GM23338 (cell line): ENCODE measurements at regions not wholly inside any gene's neighbourhood (a gene's known extent, or its start where the extent isn't known, plus 50 kb on each side); places are given as distances from the start of the nearest gene placed in this dataset.

Experiments
- ATAC-seq: fragments of 200-7000 bp; cut with Tn5 transposase; 3 replicates; pipeline ENCODE4 v1.9.1; 2020
- DNase-seq: peaks from one replicate; pipeline ENCODE4 v3.0.0-alpha.2; 2015; ENCODE audit warnings: low spot score
- H2AFZ ChIP-seq: fragments of 200-600 bp; sonication (generic); 2 replicates; pipeline ENCODE4 v1.8.0; 2016; ENCODE audit warnings: antibody characterized with exemption, mild to moderate bottlenecking, moderate library complexity
- H3F3A ChIP-seq: fragments of 200-600 bp; sonication (generic); replicated peaks from 2 replicates; pipeline ENCODE4 v1.8.0; 2017; ENCODE audit warnings: antibody characterized with exemption, mixed run types, low read depth
- H3K27ac ChIP-seq: fragments of 200-600 bp; sonication (generic); 2 replicates; pipeline ENCODE4 v1.6.1; 2016; ENCODE audit warnings: low read depth
- H3K27me3 ChIP-seq: fragments of 200-600 bp; sonication (generic); 2 replicates; pipeline ENCODE4 v1.8.0; 2016; ENCODE audit warnings: mild to moderate bottlenecking, mixed run types, moderate library complexity; ENCODE audit not compliant: insufficient read depth
- H3K36me3 ChIP-seq: fragments of 200-600 bp; sonication (generic); 2 replicates; pipeline ENCODE4 v1.8.0; 2016; ENCODE audit warnings: mild to moderate bottlenecking; ENCODE audit not compliant: insufficient read depth
- H3K4me1 ChIP-seq: fragments of 200-600 bp; sonication (generic); 2 replicates; pipeline ENCODE4 v1.8.0; 2016; ENCODE audit warnings: mild to moderate bottlenecking, moderate library complexity; ENCODE audit not compliant: insufficient read depth
- H3K4me2 ChIP-seq: fragments of 200-600 bp; sonication (generic); 2 replicates; pipeline ENCODE4 v1.7.1; 2017; ENCODE audit warnings: mixed run types
- H3K4me3 ChIP-seq: fragments of 200-600 bp; sonication (generic); 2 replicates; pipeline ENCODE4 v1.6.1; 2016; ENCODE audit warnings: mixed run types
- H3K79me2 ChIP-seq: fragments of 200-600 bp; sonication (generic); replicated peaks from 2 replicates; pipeline ENCODE4 v1.8.0; 2017; ENCODE audit warnings: mild to moderate bottlenecking; ENCODE audit not compliant: insufficient read depth
- H3K9me2 ChIP-seq: fragments of 200-600 bp; sonication (generic); 2 replicates; pipeline ENCODE4 v1.8.0; 2017; ENCODE audit not compliant: insufficient read depth
- H4K20me1 ChIP-seq: fragments of 200-600 bp; sonication (generic); replicated peaks from 2 replicates; pipeline ENCODE4 v1.8.0; 2017; ENCODE audit warnings: mild to moderate bottlenecking; ENCODE audit not compliant: insufficient read depth
- H3K27ac Mint-ChIP-seq: 2 replicates; pipeline ENCODE4 v1.8.0; 2020; ENCODE audit warnings: inconsistent platforms, mild to moderate bottlenecking, moderate library complexity, mixed read lengths
- H3K27me3 Mint-ChIP-seq: 3 replicates; pipeline ENCODE4 v1.8.0; 2022; ENCODE audit warnings: low read depth, mild to moderate bottlenecking, moderate library complexity, mixed read lengths, inconsistent platforms; ENCODE audit not compliant: insufficient read depth, poor library complexity
- H3K36me3 Mint-ChIP-seq: 3 replicates; pipeline ENCODE4 v1.8.0; 2021; ENCODE audit warnings: low read depth, mild to moderate bottlenecking, inconsistent platforms, moderate library complexity, mixed read lengths
- H3K4me1 Mint-ChIP-seq: 3 replicates; pipeline ENCODE4 v1.8.0; 2020; ENCODE audit warnings: mild to moderate bottlenecking, inconsistent platforms, mixed read lengths
- H3K4me3 Mint-ChIP-seq: 3 replicates; pipeline ENCODE4 v1.8.0; 2021; ENCODE audit warnings: moderate library complexity, mild to moderate bottlenecking, inconsistent platforms, mixed read lengths
- H3K9me3 Mint-ChIP-seq: 3 replicates; pipeline ENCODE4 v1.8.0; 2020; ENCODE audit warnings: moderate library complexity, mild to moderate bottlenecking, inconsistent platforms, mixed read lengths
- CTCF ChIP-seq, 2 experiments: fragments of 200-600 bp in 1 of 2; sonication (generic) in 1 of 2; conservative IDR thresholded peaks; 2 replicates each; pipeline versions ENCODE4 v1.5.1 to v1.6.1; 2016 to 2017; ENCODE audit warnings: antibody characterized with exemption in 2 of 2, low read depth in 2 of 2, mild to moderate bottlenecking in 2 of 2, moderate library complexity in 1 of 2
- ETS1 ChIP-seq: IDR thresholded peaks from 2 replicates; pipeline ENCODE4 v1.6.1; 2016; ENCODE audit warnings: antibody characterized with exemption
- EZH2 ChIP-seq: fragments of 200-600 bp; sonication (generic); IDR thresholded peaks from one replicate; pipeline ENCODE4 v1.8.0; 2017; ENCODE audit warnings: antibody characterized with exemption, mild to moderate bottlenecking, low read depth; ENCODE audit not compliant: unreplicated experiment
- EZH2phosphoT487 ChIP-seq: fragments of 200-600 bp; sonication (generic); IDR thresholded peaks from one replicate; pipeline ENCODE4 v1.8.1; 2018; ENCODE audit warnings: antibody characterized with exemption; ENCODE audit not compliant: unreplicated experiment
- NANOG ChIP-seq: IDR thresholded peaks from 2 replicates; pipeline ENCODE4 v1.6.1; 2016; ENCODE audit warnings: antibody characterized with exemption, borderline replicate concordance
- POLR2AphosphoS5 ChIP-seq: IDR thresholded peaks from 2 replicates; pipeline ENCODE4 v1.6.1; 2016; ENCODE audit warnings: antibody characterized with exemption, low read depth
- REST ChIP-seq: IDR thresholded peaks from one replicate; pipeline ENCODE4 v1.6.1; 2018; ENCODE audit warnings: antibody characterized with exemption; ENCODE audit not compliant: unreplicated experiment
- STAT1 ChIP-seq: IDR thresholded peaks from one replicate; pipeline ENCODE4 v1.6.1; 2016; ENCODE audit warnings: antibody characterized with exemption; ENCODE audit not compliant: unreplicated experiment
- ZNF114 ChIP-seq: fragments of 250-450 bp; sonication (Bioruptor Pico); IDR thresholded peaks from 2 replicates; pipeline ENCODE4 v1.5.0; 2020; ENCODE audit warnings: mild to moderate bottlenecking, moderate library complexity
- ZNF331 ChIP-seq: fragments of 250-450 bp; sonication (Bioruptor Pico); IDR thresholded peaks from 2 replicates; pipeline ENCODE4 v1.5.0; 2020; ENCODE audit warnings: low read depth, mild to moderate bottlenecking, moderate library complexity
- ZNF462 ChIP-seq: fragments of 250-450 bp; sonication (Bioruptor Pico); IDR thresholded peaks from 2 replicates; pipeline ENCODE4 v1.5.0; 2020; ENCODE audit warnings: mild to moderate bottlenecking, moderate library complexity

- TF ChIP-seq REST (no peak), EZH2 (no peak)
These were observed 384.4 kb upstream of the KLF6 start (continued) for GRCh38 chr10:4169448-4169847.

- Histone ChIP-seq H3K79me2 (no peaks in the 10 kb centered on the region), H3K4me3 (no peak overlapping the region), H3K4me2 (no peak overlapping the region), H3K36me3 (no peaks in the 10 kb centered on the region), H3K4me1 (peaks cover 13% of the 10 kb centered on the region), H2AFZ (no peak overlapping the region), H3K27ac (no peak overlapping the region), H3K9me2 (no peaks in the 10 kb centered on the region), H4K20me1 (no peaks in the 10 kb centered on the region), H3K27me3 (no peaks in the 10 kb centered on the region), H3F3A (no peaks in the 10 kb centered on the region)
- no peak for ATAC-seq
- H3K9me3 Mint-ChIP-seq, result peaks cover 7% of the 10 kb centered on the region; the same call in 2 of the 3 replicates
- H3K4me3 Mint-ChIP-seq, result no peak overlapping the region
- DNase-seq, result no peak
- H3K27me3 Mint-ChIP-seq, result peaks cover 2% of the 10 kb centered on the region
- no peak overlapping the region for H3K27ac Mint-ChIP-seq
- H3K36me3 Mint-ChIP-seq, result peaks cover 3% of the 10 kb centered on the region; the same call in 1 of the 3 replicates
- peaks cover 16% of the 10 kb centered on the region for H3K4me1 Mint-ChIP-seq
- TF ChIP-seq EZH2phosphoT487 (no peak), ZNF114 (no peak), ZNF331 (CRISPR knock-in tag) (no peak), STAT1 (no peak), ETS1 (no peak), ZNF462 (CRISPR knock-in tag) (no peak), POLR2AphosphoS5 (no peak), NANOG (no peak), CTCF (conservative IDR thresholded peaks at IDR 0.05; ENCODE audit: low read depth in 2 of 2) (no peak)
These were observed 382.2 kb upstream of the KLF6 start for GRCh38 chr10:4167216-4167615.
